Lower leg skin (tissue), 3 donors: ENCODE measurements at regions not wholly inside any gene's neighbourhood (a gene's known extent, or its start where the extent isn't known, plus 50 kb on each side); places are given as distances from the start of the nearest gene placed in this dataset.

Source experiments
- CTCF ChIP-seq, 3 donors: fragments of 450-650 bp; IDR thresholded peaks; one replicate each; pipeline ENCODE4 v1.5.1; 2016; ENCODE audit warnings: antibody characterized with exemption in 3 of 3, mild to moderate bottlenecking in 3 of 3, moderate library complexity in 2 of 3
- POLR2A ChIP-seq, 2 donors: fragments of 450-650 bp; IDR thresholded peaks; one replicate each; pipeline ENCODE4 v1.6.1; 2016 to 2017; ENCODE audit warnings: antibody characterized with exemption in 2 of 2, mild to moderate bottlenecking in 1 of 2, moderate library complexity in 1 of 2

DNA sequence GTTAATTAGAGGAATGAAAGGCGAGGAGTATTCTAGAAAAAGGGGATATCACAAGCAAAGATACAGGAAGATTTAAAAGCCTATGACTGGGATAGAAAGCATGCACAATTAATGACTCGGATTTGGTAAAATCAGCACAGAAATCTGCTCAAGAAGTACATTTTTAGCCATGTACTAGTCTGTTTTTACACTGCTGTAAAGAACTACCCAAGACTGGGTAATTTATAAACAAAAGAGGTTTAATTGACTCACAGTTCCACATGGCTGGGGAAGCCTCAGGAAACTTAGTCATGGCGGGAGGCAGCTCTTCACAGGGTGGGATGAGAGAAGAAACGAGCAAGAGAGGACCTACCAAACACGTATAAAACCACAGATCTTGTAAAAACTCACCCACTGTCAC is 716.3 kb upstream of the MDGA2 start:
- TF ChIP-seq CTCF (IDR thresholded peaks at IDR 0.05) (no peak), POLR2A (IDR thresholded peaks at IDR 0.05) (no peak)
